Panc1 (cell line): ENCODE measurements at regions not wholly inside any gene's neighbourhood (a gene's known extent, or its start where the extent isn't known, plus 50 kb on each side); places are given as distances from the start of the nearest gene placed in this dataset.

Experiments
- POLR2AphosphoS5 ChIP-seq: IDR thresholded peaks from 2 replicates; pipeline ENCODE4 v1.6.1; 2012; ENCODE audit warnings: mild to moderate bottlenecking, low read depth, low read length, moderate library complexity
- SIN3A ChIP-seq: IDR thresholded peaks from 2 replicates; pipeline ENCODE4 v1.6.1; 2012; ENCODE audit warnings: low read depth, mild to moderate bottlenecking, low read length, moderate library complexity, borderline replicate concordance; ENCODE audit not compliant: insufficient read depth
- TCF7L2 ChIP-seq: IDR thresholded peaks from 2 replicates; pipeline ENCODE4 v1.6.1; 2011; ENCODE audit warnings: mild to moderate bottlenecking, low read depth, low read length, inconsistent platforms
- TF ChIP-seq, protein P1 (sequence below): fragments of 450-650 bp; IDR thresholded peaks from 2 replicates; pipeline ENCODE4 v1.5.1; 2017; ENCODE audit warnings: mild to moderate bottlenecking
- TF ChIP-seq, protein P2 (sequence below), 2 experiments: IDR thresholded peaks; 2 replicates each; pipeline ENCODE4 v1.6.1; 2011 to 2012; ENCODE audit warnings: low read depth in 2 of 2, control low read depth in 1 of 2, low read length in 1 of 2, mild to moderate bottlenecking in 1 of 2, moderate library complexity in 1 of 2; ENCODE audit not compliant: insufficient read depth in 1 of 2

GRCh38 chr12:115149279-115149678 lies 465.3 kb upstream of the TBX3 start:
- TF ChIP-seq, protein P1, sequence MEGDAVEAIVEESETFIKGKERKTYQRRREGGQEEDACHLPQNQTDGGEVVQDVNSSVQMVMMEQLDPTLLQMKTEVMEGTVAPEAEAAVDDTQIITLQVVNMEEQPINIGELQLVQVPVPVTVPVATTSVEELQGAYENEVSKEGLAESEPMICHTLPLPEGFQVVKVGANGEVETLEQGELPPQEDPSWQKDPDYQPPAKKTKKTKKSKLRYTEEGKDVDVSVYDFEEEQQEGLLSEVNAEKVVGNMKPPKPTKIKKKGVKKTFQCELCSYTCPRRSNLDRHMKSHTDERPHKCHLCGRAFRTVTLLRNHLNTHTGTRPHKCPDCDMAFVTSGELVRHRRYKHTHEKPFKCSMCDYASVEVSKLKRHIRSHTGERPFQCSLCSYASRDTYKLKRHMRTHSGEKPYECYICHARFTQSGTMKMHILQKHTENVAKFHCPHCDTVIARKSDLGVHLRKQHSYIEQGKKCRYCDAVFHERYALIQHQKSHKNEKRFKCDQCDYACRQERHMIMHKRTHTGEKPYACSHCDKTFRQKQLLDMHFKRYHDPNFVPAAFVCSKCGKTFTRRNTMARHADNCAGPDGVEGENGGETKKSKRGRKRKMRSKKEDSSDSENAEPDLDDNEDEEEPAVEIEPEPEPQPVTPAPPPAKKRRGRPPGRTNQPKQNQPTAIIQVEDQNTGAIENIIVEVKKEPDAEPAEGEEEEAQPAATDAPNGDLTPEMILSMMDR: no peak
- TF ChIP-seq, protein P2, sequence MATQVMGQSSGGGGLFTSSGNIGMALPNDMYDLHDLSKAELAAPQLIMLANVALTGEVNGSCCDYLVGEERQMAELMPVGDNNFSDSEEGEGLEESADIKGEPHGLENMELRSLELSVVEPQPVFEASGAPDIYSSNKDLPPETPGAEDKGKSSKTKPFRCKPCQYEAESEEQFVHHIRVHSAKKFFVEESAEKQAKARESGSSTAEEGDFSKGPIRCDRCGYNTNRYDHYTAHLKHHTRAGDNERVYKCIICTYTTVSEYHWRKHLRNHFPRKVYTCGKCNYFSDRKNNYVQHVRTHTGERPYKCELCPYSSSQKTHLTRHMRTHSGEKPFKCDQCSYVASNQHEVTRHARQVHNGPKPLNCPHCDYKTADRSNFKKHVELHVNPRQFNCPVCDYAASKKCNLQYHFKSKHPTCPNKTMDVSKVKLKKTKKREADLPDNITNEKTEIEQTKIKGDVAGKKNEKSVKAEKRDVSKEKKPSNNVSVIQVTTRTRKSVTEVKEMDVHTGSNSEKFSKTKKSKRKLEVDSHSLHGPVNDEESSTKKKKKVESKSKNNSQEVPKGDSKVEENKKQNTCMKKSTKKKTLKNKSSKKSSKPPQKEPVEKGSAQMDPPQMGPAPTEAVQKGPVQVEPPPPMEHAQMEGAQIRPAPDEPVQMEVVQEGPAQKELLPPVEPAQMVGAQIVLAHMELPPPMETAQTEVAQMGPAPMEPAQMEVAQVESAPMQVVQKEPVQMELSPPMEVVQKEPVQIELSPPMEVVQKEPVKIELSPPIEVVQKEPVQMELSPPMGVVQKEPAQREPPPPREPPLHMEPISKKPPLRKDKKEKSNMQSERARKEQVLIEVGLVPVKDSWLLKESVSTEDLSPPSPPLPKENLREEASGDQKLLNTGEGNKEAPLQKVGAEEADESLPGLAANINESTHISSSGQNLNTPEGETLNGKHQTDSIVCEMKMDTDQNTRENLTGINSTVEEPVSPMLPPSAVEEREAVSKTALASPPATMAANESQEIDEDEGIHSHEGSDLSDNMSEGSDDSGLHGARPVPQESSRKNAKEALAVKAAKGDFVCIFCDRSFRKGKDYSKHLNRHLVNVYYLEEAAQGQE (IDR thresholded peaks at IDR 0.05; ENCODE audit: insufficient read depth in 1 of 2, low read depth in 2 of 2, low read length in 1 of 2): no peak
- no peak for TF ChIP-seq POLR2AphosphoS5
- TF ChIP-seq TCF7L2: no peak
- TF ChIP-seq SIN3A: no peak
